ENCODE measurements at regions not wholly inside any gene's neighbourhood (a gene's known extent, or its start where the extent isn't known, plus 50 kb on each side); places are given as distances from the start of the nearest gene placed in this dataset.

- TF ChIP-seq POLR2A (IDR thresholded peaks at IDR 0.05; ENCODE audit: low read length) (no peak), GATA1 (IDR thresholded peaks at IDR 0.05; ENCODE audit: low read depth, low read length) (no peak)
Measured at GRCh38 chr15:37743826-37744225, 190.6 kb upstream of the TMCO5A start.
